HG02852 (cell line): ENCODE measurements at regions not wholly inside any gene's neighbourhood (a gene's known extent, or its start where the extent isn't known, plus 50 kb on each side); places are given as distances from the start of the nearest gene placed in this dataset.

Experiments used
- ATAC-seq: cut with Tn5 transposase; IDR thresholded peaks from one replicate; pipeline ENCODE4 v1.9.1; 2021; ENCODE audit warnings: mild to moderate bottlenecking, moderate library complexity; ENCODE audit not compliant: unreplicated experiment

DNA sequence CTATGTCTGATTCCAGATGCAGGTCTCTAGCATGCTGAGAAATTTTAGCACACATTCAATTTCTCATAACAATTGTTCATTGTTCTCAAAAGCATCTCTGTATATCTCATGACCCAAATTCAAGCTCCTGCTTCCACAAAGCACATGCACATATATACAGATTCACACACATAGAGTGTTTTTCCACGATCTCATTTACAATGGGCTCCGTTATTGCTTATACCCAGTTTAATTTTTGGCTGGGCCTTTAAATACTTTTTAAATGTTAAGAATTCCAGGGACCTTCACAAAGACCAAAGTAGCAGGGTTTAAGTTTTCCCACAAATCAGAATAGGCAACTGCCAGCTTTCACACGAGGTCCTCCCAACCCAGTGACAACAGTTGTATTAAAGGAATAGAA lies 333.5 kb upstream of the SEMA6D start:
- ATAC-seq, result no peak

DNA sequence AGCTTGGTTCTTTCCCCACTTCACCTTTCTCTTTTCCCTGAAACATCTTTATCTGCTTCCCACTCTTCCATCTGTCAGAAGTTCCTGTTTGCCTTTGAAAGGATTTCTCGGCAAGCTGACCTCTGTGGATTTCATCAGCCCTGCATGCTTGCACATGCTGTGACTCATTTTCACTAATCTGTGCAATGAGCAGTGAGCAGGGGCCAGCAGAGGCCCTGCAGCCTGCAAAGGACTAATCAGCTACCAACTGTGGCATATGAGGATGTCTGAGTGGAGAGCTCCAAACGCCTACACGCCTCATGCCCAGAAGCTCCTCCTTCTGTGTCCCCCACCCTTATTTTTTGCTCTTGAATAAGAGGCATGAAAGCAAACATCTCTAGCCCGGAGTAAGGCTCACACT lies 333.0 kb upstream of the SEMA6D start:
- ATAC-seq, result no peak

DNA sequence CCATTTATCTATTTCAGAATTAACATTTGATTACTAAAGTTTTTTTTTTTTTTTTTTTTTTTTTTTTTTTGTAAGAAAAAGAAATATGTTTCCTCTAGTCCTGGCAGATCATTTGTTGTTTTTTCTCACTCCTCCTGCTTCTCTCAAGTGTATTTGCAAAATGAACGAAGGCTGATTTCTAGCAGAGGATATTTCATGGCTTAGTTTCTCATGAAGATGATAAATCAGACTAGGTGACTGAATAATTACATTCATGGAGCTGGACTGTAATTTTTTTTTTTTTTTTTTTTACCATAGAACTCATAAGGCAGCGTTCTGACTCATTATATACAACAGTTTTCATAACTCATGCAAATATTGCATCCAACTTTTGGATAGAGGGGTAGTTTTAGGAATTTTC lies 332.5 kb upstream of the SEMA6D start:
- no peak for ATAC-seq

DNA sequence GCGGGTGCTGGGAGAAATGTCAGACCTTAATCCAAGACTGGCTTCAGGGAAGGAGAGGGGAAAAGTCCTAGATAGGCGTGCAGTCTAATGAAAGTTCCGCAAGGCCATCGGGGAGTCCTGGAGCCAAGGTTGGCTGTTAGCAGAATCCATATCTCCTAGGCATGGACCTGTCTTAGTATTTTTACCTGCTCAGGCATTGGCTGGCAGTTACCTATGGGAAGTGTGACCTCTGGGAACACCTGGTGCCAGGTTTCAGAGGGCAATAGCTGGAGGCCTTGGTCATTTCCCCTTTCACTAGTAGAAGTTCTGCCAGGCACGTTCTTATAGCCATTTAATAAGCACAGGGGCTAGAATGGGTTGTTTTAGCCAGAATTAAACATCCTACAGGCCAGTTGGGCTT lies 330.8 kb upstream of the SEMA6D start:
- no peak for ATAC-seq

DNA sequence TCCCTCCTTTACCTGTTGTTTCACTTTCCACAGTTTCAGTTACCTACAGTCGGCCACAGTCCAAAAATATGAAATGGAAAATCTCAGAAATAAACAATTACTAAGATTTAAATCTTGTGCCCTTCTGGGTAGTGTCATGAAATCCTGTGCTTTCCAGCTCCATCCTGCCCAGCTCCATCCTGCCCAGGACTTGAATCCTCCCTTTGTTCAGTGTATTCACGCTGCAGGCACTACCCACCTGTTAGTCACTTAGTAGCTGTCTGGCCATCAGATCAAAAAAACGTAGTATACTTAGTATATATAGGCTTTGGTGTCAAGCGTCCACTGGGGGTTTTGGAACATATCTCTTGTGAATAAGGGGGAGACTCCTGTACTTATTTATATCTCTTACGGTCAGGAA lies 329.0 kb upstream of the SEMA6D start:
- ATAC-seq, result no peak

DNA sequence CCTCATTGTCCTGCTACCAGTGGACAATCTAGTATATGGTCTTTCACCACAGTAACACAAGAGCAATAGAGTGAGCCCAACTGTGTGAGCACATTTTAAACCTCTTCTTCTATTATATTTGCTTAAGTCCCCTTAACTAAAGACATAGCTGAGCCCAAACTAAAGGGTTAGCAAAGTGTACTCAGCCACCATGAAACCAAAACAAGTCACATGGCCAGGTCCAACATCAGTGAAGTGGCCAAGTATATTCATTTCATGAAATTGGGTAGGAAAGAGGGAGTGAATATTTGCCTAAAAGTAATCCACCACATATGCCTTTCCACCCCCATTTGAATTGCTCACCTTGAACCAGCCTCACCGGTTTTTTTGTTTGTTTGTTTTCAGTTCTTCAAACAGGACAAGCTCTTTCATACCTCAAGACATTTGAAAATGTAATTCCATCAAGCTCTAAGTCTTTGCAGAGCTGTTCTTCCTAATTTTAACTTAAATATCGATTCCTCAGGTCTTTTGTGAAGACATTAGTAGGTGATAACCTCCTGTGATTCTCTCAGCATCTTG lies 327.0 kb upstream of the SEMA6D start:
- ATAC-seq, result peak; percentile 69

DNA sequence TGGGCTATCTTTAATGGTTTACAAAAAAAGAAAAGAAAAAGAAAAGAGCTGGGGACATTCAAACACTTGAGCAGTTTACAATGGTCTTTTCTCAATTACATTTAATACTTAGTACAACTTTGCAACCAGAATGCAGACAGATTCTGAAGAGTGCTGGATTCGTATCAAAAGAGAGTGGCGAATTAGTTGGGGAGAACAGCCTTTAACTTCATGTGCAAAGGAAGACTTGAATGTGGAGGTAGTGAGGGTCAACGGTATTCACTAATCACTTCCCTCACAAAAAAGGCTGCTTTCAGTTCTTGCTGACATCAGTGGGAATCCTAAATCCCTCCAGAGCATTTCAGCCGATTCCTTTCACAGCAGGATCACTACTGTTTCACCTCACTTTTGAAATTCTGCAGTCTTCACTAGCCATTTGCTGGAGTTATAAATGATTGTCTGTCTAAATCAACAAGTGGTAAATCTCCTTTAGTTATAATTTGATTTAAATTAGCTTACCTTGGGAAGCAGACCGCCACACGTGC lies 323.0 kb upstream of the SEMA6D start:
- ATAC-seq, result no peak

DNA sequence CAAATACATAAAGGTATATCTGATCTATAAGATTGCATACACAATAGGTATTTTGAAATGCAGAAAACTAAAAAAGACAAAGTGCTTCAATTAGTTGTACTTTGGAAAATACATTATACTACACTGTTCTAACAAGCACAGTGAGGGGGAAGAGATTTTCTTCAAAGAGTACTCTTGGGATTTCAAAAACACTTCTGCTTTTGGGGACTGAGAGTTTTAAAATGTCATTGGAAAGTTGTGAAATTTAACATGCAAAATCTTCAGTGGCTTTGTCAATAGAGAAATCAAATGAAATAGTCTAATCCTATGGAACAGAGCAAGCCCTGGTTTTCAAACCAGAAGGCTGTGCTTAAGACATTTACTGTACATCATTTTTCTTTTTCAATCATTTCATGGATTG lies 322.2 kb upstream of the SEMA6D start:
- no peak for ATAC-seq

DNA sequence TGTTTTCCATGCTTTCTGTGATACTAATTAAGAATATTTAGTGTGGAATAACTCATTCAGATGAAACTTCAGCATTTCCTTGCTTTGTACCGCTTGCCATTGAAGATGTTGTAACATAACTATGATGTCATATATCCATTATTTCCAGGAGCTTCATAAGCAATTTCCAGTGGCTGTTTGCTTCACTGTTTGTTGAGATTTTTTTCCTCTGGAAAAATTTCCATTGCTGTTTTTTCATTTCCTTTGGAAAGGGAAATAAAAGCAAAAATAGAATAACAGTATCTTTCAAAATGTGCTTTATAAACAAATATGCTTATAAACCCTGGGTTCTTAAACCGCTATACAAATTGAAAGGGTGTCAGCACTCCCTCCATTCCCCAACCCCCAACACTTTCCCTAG lies 319.6 kb upstream of the SEMA6D start:
- no peak for ATAC-seq

DNA sequence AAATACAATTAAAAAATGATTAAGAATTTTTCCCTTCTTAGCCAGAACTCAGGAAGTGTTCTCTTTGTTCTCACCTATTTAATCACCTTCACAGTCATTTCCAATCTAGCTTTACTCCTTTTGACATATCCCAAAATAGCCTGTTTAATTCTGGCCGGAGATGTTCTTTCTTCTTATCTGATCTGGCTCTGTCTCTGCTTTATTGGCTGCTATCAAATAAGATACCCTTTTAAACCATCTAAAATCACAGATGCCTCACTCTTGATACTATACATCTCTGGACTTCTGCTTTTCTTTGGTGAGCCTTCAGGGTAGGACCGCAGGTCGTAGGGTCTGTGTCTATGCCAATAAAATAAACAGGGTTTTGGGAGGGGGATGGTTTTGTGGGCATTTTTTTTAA lies 319.2 kb upstream of the SEMA6D start:
- no peak for ATAC-seq

DNA sequence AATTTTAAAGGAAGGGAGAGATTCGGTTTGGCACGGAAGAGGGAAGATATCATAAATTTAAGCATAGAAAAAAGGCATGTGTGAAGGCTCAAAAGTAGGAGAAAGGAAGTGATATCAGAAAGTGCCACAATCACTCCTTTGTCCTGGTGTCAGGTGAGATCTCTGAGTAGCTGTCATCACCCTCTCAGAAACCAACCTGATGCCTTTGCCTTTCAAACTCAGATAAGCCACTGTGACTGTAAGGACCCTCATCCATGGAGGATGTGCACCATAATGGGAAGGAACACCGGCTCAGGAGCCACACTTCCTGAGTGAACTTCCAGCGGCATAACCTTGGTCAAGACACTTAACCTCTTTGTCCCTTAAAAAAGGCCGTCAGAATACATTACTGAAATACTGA lies 318.7 kb upstream of the SEMA6D start:
- ATAC-seq, result no peak

DNA sequence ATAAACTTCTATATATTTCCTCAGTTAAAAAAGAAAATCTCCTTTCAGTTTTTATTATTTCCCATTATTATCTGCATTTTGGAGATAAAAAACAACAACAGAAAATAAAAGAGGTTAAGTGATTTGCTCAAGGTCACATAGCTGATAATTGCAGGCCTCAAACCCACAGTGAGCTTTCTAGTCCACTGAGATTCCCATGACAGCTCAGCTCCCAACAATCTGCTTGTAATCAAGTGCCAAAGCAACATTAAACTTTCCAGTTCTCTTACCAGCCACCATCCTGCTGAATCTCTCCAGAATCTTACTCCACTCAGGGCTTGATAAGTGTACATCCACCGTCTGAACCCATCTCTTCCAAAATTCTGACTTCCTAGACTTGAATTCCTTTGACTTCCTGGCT lies 318.2 kb upstream of the SEMA6D start:
- ATAC-seq, result no peak

DNA sequence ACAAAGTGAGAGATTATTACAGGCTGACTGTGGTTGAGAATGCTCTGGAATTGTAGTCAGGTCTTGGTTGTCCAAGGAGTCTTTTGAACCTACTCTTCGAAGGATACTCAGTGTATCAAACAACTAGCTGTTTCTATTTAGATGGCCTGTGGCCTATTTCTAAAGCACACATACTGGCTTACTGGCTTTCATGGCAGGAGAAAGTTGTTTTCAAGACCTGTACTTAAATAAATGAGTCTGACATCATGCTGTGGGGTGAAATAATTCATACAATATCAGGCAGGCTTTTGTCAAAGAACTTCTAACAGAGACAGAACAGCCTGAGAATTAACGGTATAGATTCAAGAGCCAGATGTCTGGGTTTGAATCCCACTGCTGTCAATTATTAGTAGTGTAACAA lies 316.7 kb upstream of the SEMA6D start:
- ATAC-seq, result no peak

DNA sequence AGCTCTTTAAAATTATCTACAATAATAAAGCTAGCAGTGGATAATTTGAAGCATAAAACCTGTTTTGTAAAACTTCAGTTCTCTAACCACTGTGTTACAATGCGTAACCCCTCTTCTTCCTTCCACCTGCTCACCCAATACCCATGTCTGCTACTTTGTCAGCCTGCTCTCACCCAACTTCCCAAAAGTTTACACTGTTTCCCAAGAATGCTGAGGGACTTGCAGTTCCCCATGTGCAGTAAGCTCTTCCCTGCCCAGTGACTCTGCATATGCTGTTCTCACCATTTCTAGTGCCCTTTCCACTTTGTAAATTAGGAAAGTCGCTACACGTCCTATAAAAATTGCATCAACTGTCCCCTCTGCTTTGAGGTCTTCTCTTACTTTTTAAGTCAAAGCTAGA lies 315.9 kb upstream of the SEMA6D start:
- ATAC-seq, result no peak

DNA sequence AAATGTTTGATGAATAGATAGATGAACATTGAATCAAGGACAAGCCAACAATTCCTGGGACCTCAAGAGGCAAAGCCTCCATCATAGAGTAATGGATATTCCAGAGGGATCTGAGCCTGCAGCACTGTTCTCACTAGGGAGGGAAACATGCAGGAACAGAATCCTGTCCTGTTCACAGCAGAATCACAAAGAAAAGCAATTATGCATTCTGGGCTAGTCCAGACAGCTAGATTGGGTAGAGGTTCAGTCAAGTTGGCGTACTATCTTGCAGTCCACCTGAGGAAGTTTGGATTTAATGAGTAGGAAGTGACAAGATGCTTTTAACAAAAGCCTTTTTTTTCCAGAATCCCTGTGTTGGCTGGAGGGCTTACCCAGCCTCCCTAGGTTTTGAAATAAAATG lies 314.5 kb upstream of the SEMA6D start:
- no peak for ATAC-seq

DNA sequence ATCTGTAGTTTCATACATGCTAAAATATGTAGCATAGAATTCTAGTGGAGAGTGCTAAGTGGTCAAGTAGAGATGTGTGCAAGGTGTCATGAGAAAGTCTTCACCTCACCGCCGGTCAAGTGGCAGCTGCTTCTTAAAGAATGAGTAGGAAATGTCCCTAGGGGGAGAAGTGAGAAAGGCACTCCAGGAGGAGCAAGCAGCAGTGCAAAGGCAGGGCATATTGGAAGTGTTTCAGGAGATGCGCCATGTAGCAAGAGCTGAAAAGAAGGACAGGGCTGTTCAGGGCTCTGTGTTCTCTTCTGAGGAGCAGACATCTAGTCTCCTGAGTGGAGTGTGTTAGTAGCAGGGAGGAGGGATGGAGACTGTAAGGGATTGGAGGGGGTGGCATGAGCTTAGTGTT lies 312.4 kb upstream of the SEMA6D start:
- no peak for ATAC-seq

DNA sequence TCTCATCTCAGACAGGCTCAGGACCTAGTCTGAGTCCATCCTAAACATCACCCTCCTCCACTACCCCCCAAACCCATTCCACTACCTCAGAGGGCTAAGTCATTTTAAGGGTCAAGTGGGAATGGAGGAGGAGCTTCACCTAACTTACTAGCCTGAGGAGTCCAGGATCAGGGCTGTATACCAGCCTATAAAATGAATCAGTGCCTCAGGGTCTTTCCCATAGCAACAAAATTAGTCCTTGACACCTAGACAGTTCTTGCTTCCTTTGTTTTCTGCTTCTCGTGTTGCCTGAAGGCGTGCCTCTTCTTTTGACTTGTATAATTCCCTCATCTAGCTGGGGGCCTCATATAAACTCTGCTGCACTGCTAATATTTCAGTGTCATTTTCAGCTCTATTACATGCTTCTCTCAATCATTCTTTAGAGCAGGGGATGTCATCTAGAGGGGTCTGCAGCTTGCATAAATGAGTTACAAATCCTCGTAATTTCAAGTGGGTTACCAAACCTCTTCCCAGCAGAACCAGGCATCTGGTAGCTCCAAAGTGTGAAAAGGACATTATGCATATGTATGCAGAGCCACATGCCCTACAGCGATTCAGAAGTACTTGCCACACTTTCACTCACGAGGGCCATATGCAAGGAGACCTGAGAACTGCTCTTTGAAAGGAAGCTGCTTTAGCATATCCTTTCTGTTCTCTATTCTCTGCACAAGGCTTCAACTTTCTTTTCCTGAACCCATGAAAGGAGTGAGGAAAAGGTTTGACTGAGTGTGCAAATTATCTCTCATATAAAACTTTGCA lies 311.7 kb upstream of the SEMA6D start:
- ATAC-seq, result no peak

DNA sequence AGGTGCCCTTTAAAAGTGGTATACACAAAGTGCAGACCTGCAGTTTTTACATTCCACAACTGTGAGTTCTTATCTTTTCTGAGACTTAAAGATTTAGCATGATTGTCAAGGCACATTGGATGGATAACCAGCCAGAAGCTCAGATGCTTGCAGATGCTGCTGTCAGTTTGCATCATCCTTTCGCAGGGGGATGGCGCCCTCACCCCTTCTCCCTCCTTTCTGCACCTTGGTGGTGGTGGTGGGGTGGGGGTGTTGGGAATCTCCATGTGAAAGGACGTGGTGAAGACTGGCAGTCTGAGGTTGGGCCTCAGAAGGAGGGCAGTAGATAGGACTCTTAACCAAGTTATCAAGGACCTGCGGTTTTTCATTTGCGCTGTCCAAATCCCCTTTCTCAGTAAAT lies 309.6 kb upstream of the SEMA6D start:
- no peak for ATAC-seq

DNA sequence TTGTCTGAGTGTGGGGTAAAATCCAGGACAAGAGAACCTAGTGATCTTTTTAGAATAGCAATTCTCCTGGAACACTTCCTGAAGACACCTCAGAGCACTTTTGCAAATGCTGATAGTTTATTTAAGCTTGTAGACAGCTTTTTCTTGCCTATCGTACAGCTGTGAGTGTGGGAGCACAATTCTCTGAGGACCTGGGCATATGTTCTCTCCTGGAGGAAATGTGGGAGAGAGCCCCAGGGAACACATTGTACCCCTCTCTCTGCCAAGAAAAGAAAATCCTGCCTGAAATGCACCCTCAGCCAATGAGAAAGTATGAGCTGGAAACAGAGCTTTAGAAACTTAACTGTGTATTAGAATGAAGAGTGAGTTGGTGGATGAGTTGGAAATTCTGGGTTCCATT lies 308.3 kb upstream of the SEMA6D start:
- ATAC-seq, result no peak

DNA sequence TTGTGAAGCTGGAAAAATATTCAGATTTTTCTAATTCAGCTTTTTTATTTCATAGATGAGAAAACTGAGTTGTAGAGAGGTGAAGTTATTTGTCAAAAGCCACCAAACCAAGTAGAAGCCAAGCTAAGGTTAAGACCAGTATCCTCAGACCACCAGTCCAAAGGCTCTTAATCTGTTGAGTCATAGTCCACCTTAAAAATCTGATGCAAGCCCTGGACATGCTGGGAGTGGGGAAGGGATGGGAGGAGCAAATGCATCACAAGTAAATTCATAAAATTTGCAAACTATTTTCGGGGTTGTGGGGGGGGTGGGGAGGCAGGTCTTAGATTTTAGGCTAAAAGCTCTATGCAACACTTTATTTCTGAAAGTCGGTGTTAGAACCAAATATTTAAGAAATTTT lies 307.7 kb upstream of the SEMA6D start:
- no peak for ATAC-seq

DNA sequence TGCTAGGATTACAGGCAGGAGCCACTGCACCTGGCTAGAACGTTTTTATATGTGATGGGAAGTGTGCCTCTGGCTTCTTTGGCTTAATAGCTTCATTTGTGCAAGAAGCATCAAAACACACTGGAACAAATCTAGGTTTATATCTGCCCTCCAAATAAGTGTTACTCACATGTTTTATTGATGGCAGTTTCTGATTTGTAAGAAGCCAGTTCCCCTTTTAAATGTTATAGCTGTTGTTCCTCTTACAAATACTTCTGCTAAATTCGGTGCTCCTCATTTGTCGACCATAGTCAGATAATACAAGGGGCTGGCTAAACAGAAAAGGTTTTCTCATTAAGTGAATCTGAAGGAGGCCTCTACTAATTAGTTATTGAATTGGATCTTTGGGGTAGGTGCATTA lies 307.1 kb upstream of the SEMA6D start:
- no peak for ATAC-seq

DNA sequence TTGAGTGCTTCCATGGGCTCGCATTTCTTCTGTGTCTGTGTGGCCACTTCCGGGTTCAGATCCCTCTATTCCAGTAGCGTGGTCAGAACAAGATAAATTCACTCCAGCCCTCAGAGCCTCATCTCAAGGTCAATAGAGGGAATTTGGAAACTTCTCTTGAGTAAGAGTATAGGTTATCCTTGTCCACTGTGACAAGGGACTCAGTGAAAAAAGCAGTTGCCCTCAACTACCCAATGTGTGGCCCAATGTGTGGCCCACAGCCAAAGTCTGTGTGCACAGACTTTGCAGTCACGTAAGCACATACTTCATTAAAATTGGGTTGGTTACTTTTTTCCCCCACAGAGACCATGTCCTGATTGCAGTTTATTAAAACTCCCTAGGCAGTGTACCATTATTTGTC lies 305.6 kb upstream of the SEMA6D start:
- ATAC-seq, result no peak

DNA sequence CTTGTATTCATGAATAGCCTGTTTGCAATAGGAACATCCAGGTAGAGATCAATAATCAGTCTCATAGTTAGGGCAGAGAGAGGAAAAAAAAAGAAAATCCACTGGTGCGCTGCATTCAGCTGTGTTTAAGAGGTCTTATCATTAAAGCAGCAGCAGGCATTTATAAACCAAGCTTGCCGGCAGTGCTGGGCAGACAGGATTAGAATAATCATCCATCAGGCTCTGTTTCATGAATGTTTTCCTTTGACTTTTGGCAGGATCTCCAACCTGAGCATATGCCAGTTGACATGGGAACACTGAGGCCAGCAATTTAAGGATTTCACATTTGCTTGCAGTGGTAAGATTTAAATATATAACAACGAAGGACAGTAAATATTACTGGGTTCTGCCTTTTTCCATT lies 305.2 kb upstream of the SEMA6D start:
- no peak for ATAC-seq
